Activated B cell treated with CpG ODN at 0.5 μM for 24 hours (primary cell): ENCODE measurements at regions not wholly inside any gene's neighbourhood (a gene's known extent, or its start where the extent isn't known, plus 50 kb on each side); places are given as distances from the start of the nearest gene placed in this dataset.

Experiments
- ATAC-seq: fragments of 200-7000 bp; cut with Tn5 transposase; one replicate; pipeline ENCODE4 v1.10.0; 2021; ENCODE audit warnings: low read depth, mild to moderate bottlenecking, moderate library complexity
- CTCF ChIA-PET: fragments of 350-600 bp; sonication (Branson Sonifier 250); formaldehyde crosslinking; loops from one replicate; lab custom pipeline; 2021; ENCODE audit warnings: antibody characterized with exemption; lab: Charles Lee
- POLR2A ChIA-PET: fragments of 350-600 bp; sonication (Branson Sonifier 250); formaldehyde crosslinking; loops from one replicate; lab custom pipeline; 2021; ENCODE audit warnings: antibody characterized with exemption; lab: Charles Lee
- DNase-seq: peaks from one replicate; pipeline ENCODE4 v3.0.0; 2022
- H3K27ac Mint-ChIP-seq: one replicate; pipeline ENCODE4 v1.8.0; 2020; ENCODE audit warnings: mixed read lengths
- H3K27me3 Mint-ChIP-seq: one replicate; pipeline ENCODE4 v1.8.0; 2021; ENCODE audit warnings: mixed read lengths
- H3K36me3 Mint-ChIP-seq: one replicate; pipeline ENCODE4 v1.8.0; 2021; ENCODE audit warnings: low read depth, mixed read lengths
- H3K4me1 Mint-ChIP-seq: one replicate; pipeline ENCODE4 v1.8.0; 2021; ENCODE audit warnings: mixed read lengths
- H3K4me3 Mint-ChIP-seq: one replicate; pipeline ENCODE4 v1.8.0; 2020; ENCODE audit warnings: mild to moderate bottlenecking, mixed read lengths
- H3K9me3 Mint-ChIP-seq: one replicate; pipeline ENCODE4 v1.8.0; 2020; ENCODE audit warnings: mixed read lengths
- CTCF ChIP-seq: fragments of 200-600 bp; IDR thresholded peaks from one replicate; pipeline ENCODE4 v1.8.0; 2022; ENCODE audit warnings: antibody characterized with exemption, mild to moderate bottlenecking
- intact Hi-C: fragments of 100-400 bp; cut with micrococcal nuclease; formaldehyde crosslinking; loops from one replicate; pipeline ENCODE4 v1.15.1; 2024

DNA sequence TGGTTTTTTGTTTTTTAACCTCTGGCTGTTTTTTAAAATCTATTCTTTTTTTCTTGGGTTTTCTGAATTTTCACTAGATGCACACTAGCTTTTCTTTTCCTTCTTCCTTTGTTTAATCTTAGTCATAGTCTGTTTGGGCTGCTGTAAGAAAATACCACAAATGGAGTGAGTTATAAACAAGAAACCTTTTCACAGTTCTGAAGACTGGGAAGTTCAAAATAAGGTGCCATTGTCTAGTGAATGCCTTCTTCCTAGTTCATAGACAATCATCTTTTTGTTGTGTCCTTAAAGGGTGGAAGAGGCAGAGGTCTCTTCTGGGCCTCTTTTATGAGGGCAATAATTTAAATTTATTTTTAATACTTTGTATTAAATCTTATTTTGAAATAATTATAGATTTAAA lies 532.9 kb upstream of the ANO5 start:
- TF ChIP-seq CTCF: no peak
- ChIA-PET POLR2A (no interaction called here), CTCF (no interaction called here)
- peaks cover 10% of the 10 kb centered on the region for H3K9me3 Mint-ChIP-seq
- no peak overlapping the region for H3K4me3 Mint-ChIP-seq
- H3K27ac Mint-ChIP-seq: no peak overlapping the region
- no peak for DNase-seq
- H3K4me1 Mint-ChIP-seq: no peaks in the 10 kb centered on the region
- ATAC-seq: no peak
- H3K36me3 Mint-ChIP-seq: no peaks in the 10 kb centered on the region
- intact Hi-C loops: no loop called here
- no peaks in the 10 kb centered on the region for H3K27me3 Mint-ChIP-seq

GRCh38 chr11:21675049-21675616 lies 517.8 kb upstream of the ANO5 start:
- H3K4me1 Mint-ChIP-seq: no peaks in the 10 kb centered on the region
- no peak overlapping the region for H3K4me3 Mint-ChIP-seq
- no peak for DNase-seq
- peaks cover 4% of the 10 kb centered on the region for H3K9me3 Mint-ChIP-seq
- no peak for TF ChIP-seq CTCF
- intact Hi-C loops: no loop called here
- H3K27me3 Mint-ChIP-seq: no peaks in the 10 kb centered on the region
- H3K27ac Mint-ChIP-seq: no peak overlapping the region
- ATAC-seq: no peak
- POLR2A ChIA-PET: no interaction called here
- H3K36me3 Mint-ChIP-seq: no peaks in the 10 kb centered on the region
- CTCF ChIA-PET: no interaction called here

DNA sequence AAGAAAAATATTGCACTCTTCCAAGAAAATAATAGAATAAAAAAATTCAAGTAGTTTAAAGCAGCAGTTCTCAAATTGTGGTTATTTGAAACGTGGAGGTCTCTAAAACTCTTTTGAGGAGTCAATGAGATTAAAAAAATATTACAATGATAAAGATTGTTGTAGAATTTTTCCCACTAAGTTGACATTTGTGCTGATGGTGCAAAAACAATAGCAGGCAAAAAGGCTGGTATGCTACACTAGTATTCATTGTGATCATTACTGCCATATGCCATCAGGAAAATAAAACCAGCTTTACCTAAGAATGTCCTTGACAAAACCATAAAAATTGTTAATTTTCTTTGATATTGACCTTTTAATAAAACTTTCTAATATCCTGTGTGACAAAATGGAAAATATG lies 505.2 kb upstream of the ANO5 start:
- H3K27ac Mint-ChIP-seq: no peak overlapping the region
- DNase-seq (no peak), ATAC-seq (no peak)
- intact Hi-C loops: no loop called here
- no peak for TF ChIP-seq CTCF
- H3K4me1 Mint-ChIP-seq: no peaks in the 10 kb centered on the region
- ChIA-PET CTCF (no interaction called here), POLR2A (no interaction called here)
- no peak overlapping the region for H3K4me3 Mint-ChIP-seq
- peaks cover 16% of the 10 kb centered on the region for H3K9me3 Mint-ChIP-seq
- no peaks in the 10 kb centered on the region for H3K36me3 Mint-ChIP-seq
- no peaks in the 10 kb centered on the region for H3K27me3 Mint-ChIP-seq

DNA sequence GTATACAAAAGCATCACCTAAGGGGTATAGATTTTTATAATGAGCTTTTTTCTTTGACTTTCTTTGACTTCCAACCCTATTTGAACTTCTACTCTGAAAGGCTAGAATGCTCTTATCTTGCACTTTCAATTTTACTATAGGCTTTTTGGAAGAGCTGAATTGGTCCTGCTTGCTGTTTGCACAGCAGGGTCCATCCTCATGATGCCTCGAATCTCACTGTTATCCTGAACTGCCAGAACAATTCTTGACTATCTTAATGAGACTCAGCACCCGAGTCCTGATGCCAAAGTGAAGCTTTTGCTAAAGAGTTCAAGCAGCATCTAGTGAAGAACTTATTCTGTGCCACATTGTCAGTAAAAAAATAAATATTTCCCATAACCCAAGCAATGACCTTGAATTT lies 488.3 kb upstream of the ANO5 start:
- Mint-ChIP-seq H3K27me3 (no peaks in the 10 kb centered on the region), H3K4me3 (no peak overlapping the region), H3K27ac (no peak overlapping the region), H3K4me1 (no peaks in the 10 kb centered on the region), H3K9me3 (peaks cover 2% of the 10 kb centered on the region), H3K36me3 (no peaks in the 10 kb centered on the region)
- ATAC-seq (no peak), DNase-seq (no peak)
- intact Hi-C loops: no loop called here
- no peak for TF ChIP-seq CTCF
- ChIA-PET POLR2A (no interaction called here), CTCF (no interaction called here)

GRCh38 chr11:21707116-21707739 lies 485.7 kb upstream of the ANO5 start:
- POLR2A ChIA-PET: no interaction called here
- intact Hi-C loops: no loop called here
- H3K27me3 Mint-ChIP-seq: no peaks in the 10 kb centered on the region
- CTCF ChIA-PET: no interaction called here
- H3K36me3 Mint-ChIP-seq: no peaks in the 10 kb centered on the region
- no peaks in the 10 kb centered on the region for H3K4me1 Mint-ChIP-seq
- no peak overlapping the region for H3K27ac Mint-ChIP-seq
- H3K9me3 Mint-ChIP-seq: peaks cover 2% of the 10 kb centered on the region
- H3K4me3 Mint-ChIP-seq: no peak overlapping the region
- TF ChIP-seq CTCF: no peak
- no peak for ATAC-seq
- DNase-seq: no peak
